IMR-90 (cell line): ENCODE measurements at regions not wholly inside any gene's neighbourhood (a gene's known extent, or its start where the extent isn't known, plus 50 kb on each side); places are given as distances from the start of the nearest gene placed in this dataset.

Experiments used
- ATAC-seq: fragments of 200-7000 bp; cut with Tn5 transposase; 2 replicates; pipeline ENCODE4 v1.9.1; 2020; ENCODE audit warnings: low read depth, mild to moderate bottlenecking, moderate library complexity
- BruUV-seq: library from RNA; stranded (reverse); fragments of 400-500 nt; replicated peaks from 2 replicates; lab custom pipeline; 2021; lab: Mats Ljungman, UMichigan
- CTCF ChIA-PET: fragments of 300-600 bp; formaldehyde crosslinking; extraction: SDS; loops from one replicate; lab custom pipeline; 2021; ENCODE audit warnings: antibody characterized with exemption; lab: Yijun Ruan, JAX
- POLR2A ChIA-PET: fragments of 300-600 bp; sonication (Branson Sonifier 250); formaldehyde crosslinking; loops from one replicate; lab custom pipeline; 2022; ENCODE audit warnings: antibody characterized with exemption; ENCODE audit not compliant: unreplicated experiment; lab: Charles Lee
- DNase-seq: peaks from one replicate; pipeline ENCODE4 v3.0.0; 2013
- H2AFZ ChIP-seq: replicated peaks from 2 replicates; pipeline ENCODE3; 2013; ENCODE audit warnings: low read length, mild to moderate bottlenecking; ENCODE audit not compliant: poor library complexity
- H2AK5ac ChIP-seq: 2 replicates; pipeline ENCODE4 v1.6.1; 2013; ENCODE audit warnings: low read depth, low read length, inconsistent platforms
- H2AK9ac ChIP-seq: replicated peaks from 2 replicates; pipeline ENCODE3; 2013; ENCODE audit warnings: mild to moderate bottlenecking, low read depth, low read length, moderate library complexity; ENCODE audit not compliant: poor library complexity
- H2BK120ac ChIP-seq: 2 replicates; pipeline ENCODE4 v1.6.1; 2013; ENCODE audit warnings: low read depth, low read length, inconsistent platforms
- H2BK15ac ChIP-seq: 3 replicates; pipeline ENCODE4 v1.6.1; 2013; ENCODE audit warnings: low read depth, low read length, inconsistent platforms
- H2BK20ac ChIP-seq: 2 replicates; pipeline ENCODE4 v1.6.1; 2013; ENCODE audit warnings: low read depth, mild to moderate bottlenecking, inconsistent platforms, low read length, moderate library complexity
- H2BK5ac ChIP-seq: 2 replicates; pipeline ENCODE4 v1.6.1; 2013; ENCODE audit warnings: mild to moderate bottlenecking, low read depth, low read length, inconsistent platforms; ENCODE audit not compliant: poor library complexity, severe bottlenecking
- H3K14ac ChIP-seq: replicated peaks from 2 replicates; pipeline ENCODE4 v1.6.1; 2013; ENCODE audit warnings: low read depth, low read length, inconsistent platforms
- H3K18ac ChIP-seq: 2 replicates; pipeline ENCODE4 v1.6.1; 2013; ENCODE audit warnings: low read depth, low read length, control low read depth
- H3K23ac ChIP-seq: 2 replicates; pipeline ENCODE4 v1.6.1; 2013; ENCODE audit warnings: low read depth, low read length, inconsistent platforms
- H3K27ac ChIP-seq: 2 replicates; pipeline ENCODE4 v1.5.1; 2013; ENCODE audit warnings: mild to moderate bottlenecking, control low read depth, low read length; ENCODE audit not compliant: insufficient read depth
- H3K27me3 ChIP-seq: 2 replicates; pipeline ENCODE4 v1.6.1; 2013; ENCODE audit warnings: low read length; ENCODE audit not compliant: control insufficient read depth, insufficient read depth
- H3K36me3 ChIP-seq: 2 replicates; pipeline ENCODE4 v1.6.1; 2013; ENCODE audit warnings: low read length, mixed read lengths; ENCODE audit not compliant: control insufficient read depth, insufficient read depth
- H3K4ac ChIP-seq: 2 replicates; pipeline ENCODE4 v1.6.1; 2013; ENCODE audit warnings: low read depth, low read length, inconsistent platforms
- H3K4me1 ChIP-seq: 2 replicates; pipeline ENCODE4 v1.6.1; 2013; ENCODE audit warnings: low read length, mixed read lengths; ENCODE audit not compliant: control insufficient read depth, insufficient read depth
- H3K4me2 ChIP-seq: 2 replicates; pipeline ENCODE4 v1.6.1; 2013; ENCODE audit warnings: low read depth, mild to moderate bottlenecking, control low read depth, low read length, moderate library complexity
- H3K4me3 ChIP-seq: 2 replicates; pipeline ENCODE4 v1.5.1; 2013; ENCODE audit warnings: low read depth, mild to moderate bottlenecking, control low read depth, low read length, moderate library complexity; ENCODE audit not compliant: insufficient read depth
- H3K56ac ChIP-seq: 2 replicates; pipeline ENCODE4 v1.6.1; 2013; ENCODE audit warnings: low read length, inconsistent platforms; ENCODE audit not compliant: insufficient read depth; ENCODE audit errors: extremely low read depth
- H3K79me1 ChIP-seq, 2 experiments: 2 replicates each; pipeline ENCODE4 v1.6.1; 2013; ENCODE audit warnings: low read length in 2 of 2, inconsistent platforms in 1 of 2, low read depth in 1 of 2
- H3K9ac ChIP-seq: 2 replicates; pipeline ENCODE4 v1.6.1; 2013; ENCODE audit warnings: low read depth, low read length, control low read depth
- H3K9me1 ChIP-seq: 2 replicates; pipeline ENCODE4 v1.6.1; 2013; ENCODE audit warnings: low read length, inconsistent platforms; ENCODE audit not compliant: insufficient read depth
- H3K9me3 ChIP-seq: 2 replicates; pipeline ENCODE4 v1.6.1; 2013; ENCODE audit warnings: low read length; ENCODE audit not compliant: control insufficient read depth, insufficient read depth
- H4K20me1 ChIP-seq: 2 replicates; pipeline ENCODE4 v1.6.1; 2013; ENCODE audit warnings: low read length, inconsistent platforms; ENCODE audit not compliant: insufficient read depth
- H4K5ac ChIP-seq: 2 replicates; pipeline ENCODE4 v1.6.1; 2013; ENCODE audit warnings: mild to moderate bottlenecking, low read depth, low read length, control low read depth
- H4K8ac ChIP-seq, 2 experiments: 2 replicates each; pipeline ENCODE4 v1.6.1; 2013; ENCODE audit warnings: low read depth in 2 of 2, low read length in 2 of 2, control low read depth in 1 of 2, inconsistent platforms in 1 of 2
- H4K91ac ChIP-seq: 2 replicates; pipeline ENCODE4 v1.6.1; 2013; ENCODE audit warnings: low read depth, low read length, inconsistent platforms; ENCODE audit not compliant: insufficient read depth
- BHLHE40 ChIP-seq: fragments of 150-350 bp; IDR thresholded peaks from 2 replicates; pipeline ENCODE4 v1.6.1; 2016; ENCODE audit warnings: mild to moderate bottlenecking, low read depth, low read length
- CEBPB ChIP-seq: IDR thresholded peaks from 2 replicates; pipeline ENCODE4 v1.6.1; 2012; ENCODE audit warnings: low read depth, low read length, improper control_type of control experiment
- CHD1 ChIP-seq: IDR thresholded peaks from 2 replicates; pipeline ENCODE4 v1.6.1; 2012; ENCODE audit warnings: low read depth, low read length, improper control_type of control experiment
- FOS ChIP-seq: fragments of 150-350 bp; IDR thresholded peaks from 2 replicates; pipeline ENCODE4 v1.6.1; 2016; ENCODE audit warnings: low read depth, low read length
- MAFK ChIP-seq: IDR thresholded peaks from 2 replicates; pipeline ENCODE4 v1.6.1; 2012; ENCODE audit warnings: low read depth, low read length, improper control_type of control experiment
- MAZ ChIP-seq: IDR thresholded peaks from 2 replicates; pipeline ENCODE4 v1.6.1; 2012; ENCODE audit warnings: low read depth, mild to moderate bottlenecking, low read length, improper control_type of control experiment, moderate library complexity, borderline replicate concordance
- MXI1 ChIP-seq: IDR thresholded peaks from 2 replicates; pipeline ENCODE4 v1.6.1; 2012; ENCODE audit warnings: low read depth, mild to moderate bottlenecking, low read length, moderate library complexity, borderline replicate concordance
- NFE2L2 ChIP-seq: fragments of 150-350 bp; IDR thresholded peaks from 2 replicates; pipeline ENCODE4 v1.6.1; 2016; ENCODE audit warnings: low read depth, mild to moderate bottlenecking, low read length
- RAD21 ChIP-seq: IDR thresholded peaks from 2 replicates; pipeline ENCODE4 v1.6.1; 2012; ENCODE audit warnings: low read length, improper control_type of control experiment
- RCOR1 ChIP-seq: IDR thresholded peaks from 2 replicates; pipeline ENCODE4 v1.6.1; 2012; ENCODE audit warnings: mild to moderate bottlenecking, low read length, improper control_type of control experiment; ENCODE audit not compliant: insufficient replicate concordance
- RFX5 ChIP-seq: IDR thresholded peaks from 2 replicates; pipeline ENCODE4 v1.8.0; 2012; ENCODE audit warnings: low read depth, mild to moderate bottlenecking, low read length, moderate library complexity
- SMC3 ChIP-seq: fragments of 150-350 bp; IDR thresholded peaks from 2 replicates; pipeline ENCODE4 v1.6.1; 2016; ENCODE audit warnings: low read depth, mild to moderate bottlenecking, antibody characterized with exemption, low read length, moderate library complexity
- WGBS, 2 experiments: methylation state at CpG; one replicate each; pipeline versions ENCODE4 v1.1.5 to v1.1.7; 2013; ENCODE audit warnings: missing lambda C conversion rate in 2 of 2; ENCODE audit not compliant: insufficient read length in 1 of 2; ENCODE audit errors: extremely low coverage in 2 of 2; 5-methylcytosine and 5-hydroxymethylcytosine counted together
- dilution Hi-C: fragments of 300-500 bp; cut with HindIII; formaldehyde crosslinking; loops from one replicate; pipeline ENCODE4 v1.14.3; 2018; ENCODE audit warnings: low sequenced_read_pairs; ENCODE audit not compliant: unreplicated experiment
- in situ Hi-C: fragments of 300-500 bp; cut with MboI; formaldehyde crosslinking; loops from 3 replicates; pipeline ENCODE4 v1.14.3; 2019; ENCODE audit warnings: low sequenced_read_pairs, inconsistent platforms, mixed read lengths
- intact Hi-C: fragments of 100-400 bp; cut with micrococcal nuclease; formaldehyde crosslinking; loops from 2 replicates; pipeline ENCODE4 v1.10.0; 2022
- TF ChIP-seq, protein P1 (sequence below): conservative IDR thresholded peaks from 2 replicates; pipeline ENCODE4 v1.5.1; 2012; ENCODE audit warnings: mild to moderate bottlenecking, low read depth, low read length, improper control_type of control experiment
- TF ChIP-seq, protein P2 (sequence below): fragments of 150-350 bp; IDR thresholded peaks from 2 replicates; pipeline ENCODE4 v1.6.1; 2016; ENCODE audit warnings: low read depth, mild to moderate bottlenecking, low read length, moderate library complexity, borderline replicate concordance
- TF ChIP-seq, protein P3 (sequence below): fragments of 150-350 bp; IDR thresholded peaks from 2 replicates; pipeline ENCODE4 v1.6.1; 2017; ENCODE audit warnings: mild to moderate bottlenecking, antibody characterized with exemption, low read length, low read depth

DNA sequence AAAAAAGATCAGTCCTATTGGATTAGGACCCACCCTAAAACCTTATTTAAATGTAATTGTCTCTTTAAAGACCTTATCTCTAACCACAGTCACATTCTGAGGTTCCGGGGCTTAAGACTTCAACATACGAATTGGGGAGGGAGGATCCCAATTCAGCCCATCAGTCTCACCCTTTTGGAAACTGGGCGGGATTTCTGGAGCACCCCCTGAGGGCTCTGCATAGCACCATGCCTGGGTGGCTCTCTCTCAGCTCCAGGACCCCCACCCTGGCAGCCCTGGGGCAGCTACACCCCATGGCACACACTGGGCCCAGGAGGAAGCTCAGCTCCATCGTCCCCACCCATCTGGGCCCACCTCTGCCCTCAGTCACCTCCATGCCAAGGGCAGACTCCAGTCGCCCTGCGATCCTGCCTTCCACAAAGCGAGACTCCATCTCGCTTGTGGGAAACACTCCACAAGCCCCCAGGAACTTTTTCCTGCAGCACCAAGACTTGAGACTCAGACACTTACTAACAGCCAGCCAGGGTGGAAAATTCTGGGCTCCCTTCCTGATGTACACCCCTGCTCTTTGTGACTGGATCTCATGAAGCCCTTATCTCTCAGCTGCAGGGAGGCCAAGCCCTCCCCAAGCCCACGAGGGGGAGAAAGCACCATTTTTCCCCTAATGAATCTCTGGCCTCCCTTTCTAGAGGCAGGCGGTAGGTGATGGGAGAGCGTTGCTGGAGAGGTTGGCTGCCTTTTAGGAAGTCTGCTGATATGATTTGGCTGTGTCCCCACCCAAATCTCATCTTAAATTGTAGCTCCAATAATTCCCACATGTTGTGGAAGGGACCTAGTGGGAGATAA lies 90.8 kb upstream of the KDM7A start:
- H3K56ac ChIP-seq = no peak overlapping the region
- no peak overlapping the region for H4K5ac ChIP-seq
- no peak overlapping the region for H3K18ac ChIP-seq
- DNase-seq = no peak
- no peak overlapping the region for H3K4me3 ChIP-seq
- H3K9ac ChIP-seq = no peak overlapping the region
- no peak for ATAC-seq
- H2BK120ac ChIP-seq = no peak overlapping the region
- H4K91ac ChIP-seq = no peak overlapping the region
- H3K79me1 ChIP-seq = no peaks in the 10 kb centered on the region
- no peak overlapping the region for H3K27ac ChIP-seq
- no peak overlapping the region for H3K4ac ChIP-seq
- no peaks in the 10 kb centered on the region for H3K9me1 ChIP-seq
- CTCF ChIA-PET = interaction anchor here (0.6 kb wide), 1 partner anchor 10 kb away, joined by 3 read pairs; no protein-coding TSS in a partner anchor
- no peaks in the 10 kb centered on the region for H4K20me1 ChIP-seq
- no TSS peak for BruUV-seq
- no peaks in the 10 kb centered on the region for H3K4me1 ChIP-seq
- in situ Hi-C loops = no loop called here
- POLR2A ChIA-PET = no interaction called here
- 76% methylated on average over 4 of the region's 11 CpGs; no CpG with 5 or more reads in 1 of the 2 experiments for WGBS, 2 experiments
- no peaks in the 10 kb centered on the region for H3K36me3 ChIP-seq
- H3K23ac ChIP-seq = no peak overlapping the region
- H2BK20ac ChIP-seq = no peak overlapping the region
- no peak overlapping the region for H3K4me2 ChIP-seq
- peaks cover 20% of the 10 kb centered on the region; the same call in 1 of the 2 replicates for H3K27me3 ChIP-seq
- H3K14ac ChIP-seq = no peak overlapping the region
- dilution Hi-C loops = no loop called here
- no peaks in the 10 kb centered on the region for H3K9me3 ChIP-seq
- no peak overlapping the region for H2BK15ac ChIP-seq
- intact Hi-C loops = no loop called here
- no peak overlapping the region for H2AFZ ChIP-seq
- no peak overlapping the region for H2BK5ac ChIP-seq
- H2AK9ac ChIP-seq = no peak overlapping the region
- H2AK5ac ChIP-seq = no peak overlapping the region
- no peak overlapping the region for H4K8ac ChIP-seq
- no peak for TF ChIP-seq RFX5
- TF ChIP-seq, protein P1, sequence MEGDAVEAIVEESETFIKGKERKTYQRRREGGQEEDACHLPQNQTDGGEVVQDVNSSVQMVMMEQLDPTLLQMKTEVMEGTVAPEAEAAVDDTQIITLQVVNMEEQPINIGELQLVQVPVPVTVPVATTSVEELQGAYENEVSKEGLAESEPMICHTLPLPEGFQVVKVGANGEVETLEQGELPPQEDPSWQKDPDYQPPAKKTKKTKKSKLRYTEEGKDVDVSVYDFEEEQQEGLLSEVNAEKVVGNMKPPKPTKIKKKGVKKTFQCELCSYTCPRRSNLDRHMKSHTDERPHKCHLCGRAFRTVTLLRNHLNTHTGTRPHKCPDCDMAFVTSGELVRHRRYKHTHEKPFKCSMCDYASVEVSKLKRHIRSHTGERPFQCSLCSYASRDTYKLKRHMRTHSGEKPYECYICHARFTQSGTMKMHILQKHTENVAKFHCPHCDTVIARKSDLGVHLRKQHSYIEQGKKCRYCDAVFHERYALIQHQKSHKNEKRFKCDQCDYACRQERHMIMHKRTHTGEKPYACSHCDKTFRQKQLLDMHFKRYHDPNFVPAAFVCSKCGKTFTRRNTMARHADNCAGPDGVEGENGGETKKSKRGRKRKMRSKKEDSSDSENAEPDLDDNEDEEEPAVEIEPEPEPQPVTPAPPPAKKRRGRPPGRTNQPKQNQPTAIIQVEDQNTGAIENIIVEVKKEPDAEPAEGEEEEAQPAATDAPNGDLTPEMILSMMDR = no peak
- no peak for TF ChIP-seq RCOR1
- TF ChIP-seq MAZ = no peak
- no peak for TF ChIP-seq MAFK
- TF ChIP-seq NFE2L2 = no peak
- no peak for TF ChIP-seq BHLHE40
- TF ChIP-seq CEBPB = no peak
- TF ChIP-seq, protein P2, sequence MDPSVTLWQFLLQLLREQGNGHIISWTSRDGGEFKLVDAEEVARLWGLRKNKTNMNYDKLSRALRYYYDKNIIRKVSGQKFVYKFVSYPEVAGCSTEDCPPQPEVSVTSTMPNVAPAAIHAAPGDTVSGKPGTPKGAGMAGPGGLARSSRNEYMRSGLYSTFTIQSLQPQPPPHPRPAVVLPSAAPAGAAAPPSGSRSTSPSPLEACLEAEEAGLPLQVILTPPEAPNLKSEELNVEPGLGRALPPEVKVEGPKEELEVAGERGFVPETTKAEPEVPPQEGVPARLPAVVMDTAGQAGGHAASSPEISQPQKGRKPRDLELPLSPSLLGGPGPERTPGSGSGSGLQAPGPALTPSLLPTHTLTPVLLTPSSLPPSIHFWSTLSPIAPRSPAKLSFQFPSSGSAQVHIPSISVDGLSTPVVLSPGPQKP = no peak
- no peak for TF ChIP-seq CHD1
- TF ChIP-seq FOS = no peak
- no peak for TF ChIP-seq MXI1
- TF ChIP-seq, protein P3, sequence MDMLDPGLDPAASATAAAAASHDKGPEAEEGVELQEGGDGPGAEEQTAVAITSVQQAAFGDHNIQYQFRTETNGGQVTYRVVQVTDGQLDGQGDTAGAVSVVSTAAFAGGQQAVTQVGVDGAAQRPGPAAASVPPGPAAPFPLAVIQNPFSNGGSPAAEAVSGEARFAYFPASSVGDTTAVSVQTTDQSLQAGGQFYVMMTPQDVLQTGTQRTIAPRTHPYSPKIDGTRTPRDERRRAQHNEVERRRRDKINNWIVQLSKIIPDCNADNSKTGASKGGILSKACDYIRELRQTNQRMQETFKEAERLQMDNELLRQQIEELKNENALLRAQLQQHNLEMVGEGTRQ = no peak
- TF ChIP-seq SMC3 = no peak
- no peak for TF ChIP-seq RAD21
